ENCODE measurements at regions not wholly inside any gene's neighbourhood (a gene's known extent, or its start where the extent isn't known, plus 50 kb on each side); places are given as distances from the start of the nearest gene placed in this dataset.
"Not testable (repeated sequence)": the region's sequence is repeated elsewhere in the genome, so short reads cannot be mapped to it uniquely, and the experiment has no call there.

- intact Hi-C loops (cut with micrococcal nuclease), result not testable (repeated sequence)
Measured at GRCh38 chr19:37320988-37321387, 49.9 kb upstream of the ZNF527 start.

More at GRCh38 chr19:37320988-37321387, 49.9 kb upstream of the ZNF527 start:
- WGBS (ENCODE audit: insufficient coverage), result no CpG with 5 or more reads among the region's 7 CpGs
- H3K9me3 Mint-ChIP-seq (ENCODE audit: insufficient read depth); H3K27ac ChIP-seq (ENCODE audit: low read length in 2 of 2); POLR2A ChIA-PET; H3K27me3 Mint-ChIP-seq; H3K27me3 ChIP-seq (replicated peaks in 1 of 4; ENCODE audit: control extremely low read depth in 1 of 4, control insufficient read depth in 3 of 4, insufficient read depth in 4 of 4, low read length in 3 of 4); H3K4me3 ChIP-seq (ENCODE audit: control extremely low read depth in 1 of 5, extremely low read depth in 1 of 5, insufficient read depth in 1 of 5, low read depth in 2 of 5, low read length in 4 of 5); H3K4me2 ChIP-seq (replicated peaks; ENCODE audit: low read depth, low read length, poor library complexity, severe bottlenecking); H3K4me3 Mint-ChIP-seq; ATAC-seq (ENCODE audit: low read depth); H3K27ac Mint-ChIP-seq; H3K9ac ChIP-seq (ENCODE audit: low read length); CTCF ChIA-PET; H4K20me1 ChIP-seq (ENCODE audit: control insufficient read depth, insufficient read depth, low read length, poor library complexity, severe bottlenecking); DNase-seq; H2AFZ ChIP-seq (ENCODE audit: insufficient read depth, low read depth, low read length, poor library complexity, severe bottlenecking): not testable (repeated sequence)
- H3K4me1 Mint-ChIP-seq, result peaks cover 32% of the 10 kb centered on the region
- Histone ChIP-seq H3K4me1 (ENCODE audit: control insufficient read depth in 2 of 2, insufficient read depth in 2 of 2, low read length in 2 of 2) (peaks cover 8 to 10% of the 10 kb centered on the region in 2 donors), H3K9me3 (ENCODE audit: control extremely low read depth in 1 of 3, control insufficient read depth in 2 of 3, insufficient read depth in 1 of 3, low read length in 2 of 3) (peaks cover 1 to 10% (median 1%) of the 10 kb centered on the region in 3 donors), H3K79me2 (ENCODE audit: control insufficient read depth, insufficient read depth, low read length) (peaks cover 45% of the 10 kb centered on the region), H3K36me3 (replicated peaks in 1 of 2; ENCODE audit: control extremely low read depth in 1 of 2, control insufficient read depth in 1 of 2, extremely low read depth in 1 of 2, insufficient read depth in 2 of 2, low read length in 1 of 2) (peaks cover 1 to 13% of the 10 kb centered on the region in 2 experiments)
